ENCODE measurements at regions not wholly inside any gene's neighbourhood (a gene's known extent, or its start where the extent isn't known, plus 50 kb on each side); places are given as distances from the start of the nearest gene placed in this dataset.
"Not testable (repeated sequence)": the region's sequence is repeated elsewhere in the genome, so short reads cannot be mapped to it uniquely, and the experiment has no call there.

DNA sequence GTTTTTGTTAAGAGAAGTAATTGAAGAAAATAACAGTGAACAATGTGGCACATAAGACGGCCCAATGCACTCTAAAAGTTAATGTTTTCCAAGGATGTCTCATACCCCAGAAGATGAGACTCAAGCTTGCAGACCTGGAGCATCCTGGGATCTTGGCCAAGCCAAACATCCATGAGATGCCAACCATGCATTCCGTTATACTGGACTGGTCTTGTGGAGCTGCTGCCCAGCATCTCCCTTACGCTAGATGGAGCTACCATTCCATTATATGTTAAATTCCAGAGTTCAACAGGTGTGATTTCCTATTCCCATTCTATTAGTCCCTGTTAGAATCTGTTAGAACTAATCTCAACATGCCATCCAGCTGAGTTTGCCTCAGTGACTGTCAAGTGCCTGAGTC is 181.8 kb downstream of the PDCD6IP start:
- H3K27me3 ChIP-seq (ENCODE audit: control insufficient read depth, insufficient read depth, low read length) = no peaks in the 10 kb centered on the region
- no peaks in the 10 kb centered on the region for H3K36me3 ChIP-seq (ENCODE audit: control insufficient read depth, insufficient read depth, low read length)
- TF ChIP-seq, protein P1, sequence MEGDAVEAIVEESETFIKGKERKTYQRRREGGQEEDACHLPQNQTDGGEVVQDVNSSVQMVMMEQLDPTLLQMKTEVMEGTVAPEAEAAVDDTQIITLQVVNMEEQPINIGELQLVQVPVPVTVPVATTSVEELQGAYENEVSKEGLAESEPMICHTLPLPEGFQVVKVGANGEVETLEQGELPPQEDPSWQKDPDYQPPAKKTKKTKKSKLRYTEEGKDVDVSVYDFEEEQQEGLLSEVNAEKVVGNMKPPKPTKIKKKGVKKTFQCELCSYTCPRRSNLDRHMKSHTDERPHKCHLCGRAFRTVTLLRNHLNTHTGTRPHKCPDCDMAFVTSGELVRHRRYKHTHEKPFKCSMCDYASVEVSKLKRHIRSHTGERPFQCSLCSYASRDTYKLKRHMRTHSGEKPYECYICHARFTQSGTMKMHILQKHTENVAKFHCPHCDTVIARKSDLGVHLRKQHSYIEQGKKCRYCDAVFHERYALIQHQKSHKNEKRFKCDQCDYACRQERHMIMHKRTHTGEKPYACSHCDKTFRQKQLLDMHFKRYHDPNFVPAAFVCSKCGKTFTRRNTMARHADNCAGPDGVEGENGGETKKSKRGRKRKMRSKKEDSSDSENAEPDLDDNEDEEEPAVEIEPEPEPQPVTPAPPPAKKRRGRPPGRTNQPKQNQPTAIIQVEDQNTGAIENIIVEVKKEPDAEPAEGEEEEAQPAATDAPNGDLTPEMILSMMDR (IDR thresholded peaks at IDR 0.05; ENCODE audit: insufficient read depth, low read length, poor library complexity, severe bottlenecking) = peak; percentile 67
- peak; percentile 90 for DNase-seq (ENCODE audit: low read depth)
- no peak overlapping the region for H3K4me3 ChIP-seq (ENCODE audit: low read depth, low read length)

DNA sequence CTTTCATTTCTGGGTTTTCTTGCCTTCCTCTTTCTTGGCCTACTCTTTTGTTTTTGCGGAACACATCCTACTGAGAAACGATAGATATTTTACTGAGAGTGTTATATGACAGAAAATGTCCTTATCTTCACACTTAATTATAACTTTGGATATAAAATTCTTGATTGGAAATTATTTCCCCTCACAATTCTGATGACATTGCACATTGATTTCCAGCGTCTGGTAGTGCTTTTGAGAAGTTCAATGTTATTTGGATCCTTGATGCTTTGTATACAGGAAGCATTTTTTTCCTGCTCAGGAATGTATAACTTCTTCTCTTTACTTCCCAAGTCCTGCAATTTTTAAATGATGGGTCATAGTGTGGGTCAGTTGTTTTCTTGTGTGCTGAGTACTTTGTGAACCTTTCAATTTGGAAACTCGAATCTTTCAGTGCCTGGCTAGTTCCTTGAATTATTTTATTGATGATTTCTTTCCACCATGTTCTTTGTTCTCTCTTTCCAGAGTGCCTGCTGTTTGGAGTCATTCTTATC is 183.9 kb downstream of the PDCD6IP start:
- Histone ChIP-seq H3K36me3 (ENCODE audit: control insufficient read depth, insufficient read depth, low read length) (no peaks in the 10 kb centered on the region), H3K27me3 (ENCODE audit: control insufficient read depth, insufficient read depth, low read length) (no peaks in the 10 kb centered on the region), H3K4me3 (ENCODE audit: low read depth, low read length) (no peak overlapping the region)
- DNase-seq (ENCODE audit: low read depth) = no peak
- TF ChIP-seq, protein P1 (IDR thresholded peaks at IDR 0.05; ENCODE audit: insufficient read depth, low read length, poor library complexity, severe bottlenecking) = no peak

DNA sequence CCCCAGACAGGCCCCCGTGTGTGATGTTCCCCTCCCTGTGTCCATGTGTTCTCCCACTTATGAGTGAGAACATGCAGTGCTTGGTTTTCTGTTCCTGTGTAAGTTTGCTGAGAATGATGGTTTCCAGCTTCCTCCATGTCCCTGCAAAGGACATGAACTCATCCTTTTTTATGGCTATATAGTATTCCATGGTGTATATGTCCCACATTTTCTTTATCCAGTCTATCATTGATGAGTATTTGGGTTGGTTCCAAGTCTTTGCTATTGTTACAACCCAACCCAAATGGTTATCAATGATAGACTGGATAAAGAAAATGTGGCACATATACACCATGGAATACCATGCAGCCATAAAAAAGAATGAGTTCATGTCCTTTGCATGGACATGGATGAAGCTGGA is 184.5 kb downstream of the PDCD6IP start:
- not testable (repeated sequence) for H3K27me3 ChIP-seq (ENCODE audit: control insufficient read depth, insufficient read depth, low read length); H3K36me3 ChIP-seq (ENCODE audit: control insufficient read depth, insufficient read depth, low read length); DNase-seq (ENCODE audit: low read depth); H3K4me3 ChIP-seq (ENCODE audit: low read depth, low read length)

DNA sequence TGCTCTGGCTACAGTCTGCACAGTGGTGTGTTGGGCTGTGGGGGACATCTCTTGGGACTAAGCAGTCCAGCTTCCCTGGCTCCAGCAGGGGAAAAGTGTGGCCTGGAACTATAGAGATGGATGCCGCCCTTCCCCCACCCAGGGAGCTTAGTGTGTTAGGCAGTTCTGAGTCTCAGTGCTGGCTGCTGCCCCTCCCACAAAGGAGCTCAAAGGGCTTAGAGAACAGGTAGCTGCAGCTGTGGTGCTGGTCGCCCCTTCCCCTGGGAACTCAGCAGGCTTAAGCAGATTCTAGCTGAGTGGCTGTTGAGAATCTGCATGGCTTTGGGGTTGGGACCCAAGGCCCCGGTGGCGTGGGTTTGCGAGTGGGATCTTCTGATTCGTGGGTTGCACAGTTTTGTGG is 190.8 kb downstream of the PDCD6IP start:
- no peaks in the 10 kb centered on the region for H3K36me3 ChIP-seq (ENCODE audit: control insufficient read depth, insufficient read depth, low read length)
- TF ChIP-seq, protein P1 (IDR thresholded peaks at IDR 0.05; ENCODE audit: insufficient read depth, low read length, poor library complexity, severe bottlenecking) = no peak
- H3K27me3 ChIP-seq (ENCODE audit: control insufficient read depth, insufficient read depth, low read length) = no peaks in the 10 kb centered on the region
- H3K4me3 ChIP-seq (ENCODE audit: low read depth, low read length) = no peak overlapping the region
- no peak for DNase-seq (ENCODE audit: low read depth)

DNA sequence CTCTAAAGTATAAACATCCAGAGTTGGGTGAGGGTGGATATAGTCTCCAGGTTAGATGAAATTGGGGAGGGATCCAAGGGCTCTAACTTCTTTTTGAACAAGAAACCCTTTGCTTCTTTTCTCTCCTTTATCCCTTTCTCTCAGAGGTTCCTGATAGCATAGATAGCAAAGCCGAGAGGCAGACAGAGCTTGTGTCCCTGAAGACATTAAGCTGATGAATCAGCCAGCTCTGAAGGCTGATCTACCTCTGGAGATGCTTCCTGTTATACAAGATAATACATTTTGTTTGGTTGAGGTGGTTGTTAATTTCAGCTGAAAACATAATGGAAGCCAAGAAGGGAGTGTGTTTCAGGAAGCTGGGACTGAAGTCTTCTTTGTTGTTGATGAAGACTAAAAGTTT is 193.2 kb downstream of the PDCD6IP start:
- DNase-seq (ENCODE audit: low read depth) = no peak
- Histone ChIP-seq H3K36me3 (ENCODE audit: control insufficient read depth, insufficient read depth, low read length) (no peaks in the 10 kb centered on the region), H3K27me3 (ENCODE audit: control insufficient read depth, insufficient read depth, low read length) (no peaks in the 10 kb centered on the region), H3K4me3 (ENCODE audit: low read depth, low read length) (no peak overlapping the region)
- TF ChIP-seq, protein P1 (IDR thresholded peaks at IDR 0.05; ENCODE audit: insufficient read depth, low read length, poor library complexity, severe bottlenecking) = no peak

DNA sequence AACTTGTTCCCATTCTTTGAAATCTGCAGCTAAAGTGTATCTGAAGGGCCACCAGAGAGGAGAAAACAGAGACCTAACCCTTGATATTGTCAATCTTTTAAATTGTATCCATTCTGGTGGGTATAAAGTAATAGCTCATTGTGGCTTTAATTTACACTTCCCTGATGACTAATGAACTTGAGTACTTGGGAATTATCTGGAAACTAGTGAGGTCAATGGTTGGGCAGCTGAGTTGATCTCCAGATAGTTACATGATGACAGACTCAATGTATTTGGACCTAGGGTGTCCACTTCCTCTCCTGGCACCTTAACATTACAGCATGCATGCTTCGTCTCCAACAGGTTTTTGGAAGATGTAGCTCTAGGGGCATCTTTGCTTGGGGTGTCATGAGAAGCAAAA is 195.2 kb downstream of the PDCD6IP start:
- Histone ChIP-seq H3K4me3 (ENCODE audit: low read depth, low read length) (no peak overlapping the region), H3K36me3 (ENCODE audit: control insufficient read depth, insufficient read depth, low read length) (no peaks in the 10 kb centered on the region), H3K27me3 (ENCODE audit: control insufficient read depth, insufficient read depth, low read length) (no peaks in the 10 kb centered on the region)
- no peak for DNase-seq (ENCODE audit: low read depth)
- TF ChIP-seq, protein P1 (IDR thresholded peaks at IDR 0.05; ENCODE audit: insufficient read depth, low read length, poor library complexity, severe bottlenecking) = no peak
